ENCODE measurements at regions not wholly inside any gene's neighbourhood (a gene's known extent, or its start where the extent isn't known, plus 50 kb on each side); places are given as distances from the start of the nearest gene placed in this dataset.

DNA sequence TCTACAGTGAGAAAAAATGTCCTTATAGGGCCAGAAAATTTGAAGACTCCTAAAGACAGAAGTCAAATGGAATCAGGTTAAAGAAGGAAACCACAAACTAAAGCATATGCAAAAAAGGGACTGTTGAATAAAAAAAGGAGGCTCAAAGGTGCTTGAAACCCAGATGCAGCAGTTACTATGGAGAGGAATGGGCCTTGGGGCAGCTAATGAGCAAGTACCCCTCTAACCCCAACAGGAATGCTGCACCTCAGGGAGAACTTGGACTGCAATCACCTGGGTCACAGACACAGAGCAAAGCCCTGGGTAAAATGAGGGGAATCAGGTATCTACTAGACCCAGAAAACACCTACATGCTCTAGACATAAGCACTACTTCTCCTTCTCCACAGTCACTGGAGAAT is 313.9 kb downstream of the UBE3D start:
- TF ChIP-seq, protein P1, sequence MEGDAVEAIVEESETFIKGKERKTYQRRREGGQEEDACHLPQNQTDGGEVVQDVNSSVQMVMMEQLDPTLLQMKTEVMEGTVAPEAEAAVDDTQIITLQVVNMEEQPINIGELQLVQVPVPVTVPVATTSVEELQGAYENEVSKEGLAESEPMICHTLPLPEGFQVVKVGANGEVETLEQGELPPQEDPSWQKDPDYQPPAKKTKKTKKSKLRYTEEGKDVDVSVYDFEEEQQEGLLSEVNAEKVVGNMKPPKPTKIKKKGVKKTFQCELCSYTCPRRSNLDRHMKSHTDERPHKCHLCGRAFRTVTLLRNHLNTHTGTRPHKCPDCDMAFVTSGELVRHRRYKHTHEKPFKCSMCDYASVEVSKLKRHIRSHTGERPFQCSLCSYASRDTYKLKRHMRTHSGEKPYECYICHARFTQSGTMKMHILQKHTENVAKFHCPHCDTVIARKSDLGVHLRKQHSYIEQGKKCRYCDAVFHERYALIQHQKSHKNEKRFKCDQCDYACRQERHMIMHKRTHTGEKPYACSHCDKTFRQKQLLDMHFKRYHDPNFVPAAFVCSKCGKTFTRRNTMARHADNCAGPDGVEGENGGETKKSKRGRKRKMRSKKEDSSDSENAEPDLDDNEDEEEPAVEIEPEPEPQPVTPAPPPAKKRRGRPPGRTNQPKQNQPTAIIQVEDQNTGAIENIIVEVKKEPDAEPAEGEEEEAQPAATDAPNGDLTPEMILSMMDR (conservative IDR thresholded peaks at IDR 0.05 in 1 of 2, IDR thresholded peaks at IDR 0.05 in 1 of 2; ENCODE audit: extremely low read depth in 1 of 2, insufficient read depth in 1 of 2, low read depth in 1 of 2, low read length in 2 of 2) = no peak
- no peak for TF ChIP-seq EZH2 (IDR thresholded peaks at IDR 0.05; ENCODE audit: borderline replicate concordance, low read length)
